Renal cortex interstitium (tissue), 11 donors: ENCODE measurements at regions not wholly inside any gene's neighbourhood (a gene's known extent, or its start where the extent isn't known, plus 50 kb on each side); places are given as distances from the start of the nearest gene placed in this dataset.

Experiments
- DNase-seq, 11 donors: peaks; one replicate each; pipeline ENCODE4 v3.0.0-alpha.2; 2013; ENCODE audit warnings: low read depth in 9 of 11, low spot score in 4 of 11; ENCODE audit errors: extremely low read depth in 1 of 11

DNA sequence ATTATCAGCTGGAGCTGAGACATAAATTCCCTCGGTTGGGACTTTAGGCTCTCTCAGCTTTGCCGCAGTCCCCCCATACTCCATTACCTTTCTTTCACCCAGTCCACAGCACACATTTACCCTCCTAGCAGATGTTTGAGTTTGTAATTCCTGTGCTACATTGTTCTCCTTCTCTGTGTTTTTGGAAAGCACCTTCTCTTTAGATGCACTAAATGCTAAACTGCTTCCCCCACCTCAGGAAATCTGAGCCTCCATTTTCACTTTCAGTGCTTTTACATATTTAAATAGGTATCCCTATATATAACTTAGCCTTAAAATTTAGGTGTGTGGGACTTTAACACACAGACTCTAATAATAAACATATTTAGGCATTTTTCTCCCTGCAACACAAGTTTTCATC is 356.9 kb downstream of the NFIB start:
- no peak for DNase-seq

DNA sequence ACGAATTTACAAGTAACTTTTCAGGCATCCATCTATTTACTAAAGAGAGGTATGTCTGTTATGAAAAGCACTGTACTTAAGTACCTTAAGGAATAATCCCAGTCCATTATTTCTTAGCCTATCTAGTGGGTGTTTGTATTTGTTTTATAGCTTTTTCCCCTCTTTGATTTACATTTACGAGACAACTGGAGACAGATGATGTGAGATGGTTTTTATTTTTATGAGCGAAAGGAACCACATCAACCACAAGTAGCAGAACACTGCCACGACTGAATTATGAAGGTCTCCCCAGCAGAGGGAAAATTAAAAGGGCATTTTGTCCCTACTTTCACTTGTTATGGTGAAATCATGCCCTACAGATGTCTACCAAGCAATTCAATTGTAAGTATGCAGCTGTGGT is 357.8 kb downstream of the NFIB start:
- DNase-seq, result no peak

DNA sequence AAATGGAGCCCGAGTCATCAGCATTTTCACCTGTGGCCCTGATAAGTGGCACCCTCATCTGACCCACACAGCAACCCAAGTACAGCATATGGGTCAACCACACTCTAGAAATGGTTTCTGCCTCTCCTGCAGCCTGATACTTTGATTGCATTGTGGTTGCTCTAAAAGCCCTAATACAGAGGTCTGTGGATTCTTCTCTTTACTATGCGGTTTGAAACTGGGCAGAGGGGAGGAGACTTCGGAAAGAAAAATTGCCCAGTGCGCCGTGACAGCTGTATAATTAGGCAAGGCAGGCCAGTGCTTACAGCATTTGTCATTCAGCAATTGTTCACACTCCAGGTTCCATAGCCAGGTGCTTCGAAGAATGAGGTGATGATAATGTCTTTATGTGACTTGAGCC is 361.0 kb downstream of the NFIB start:
- no peak for DNase-seq

DNA sequence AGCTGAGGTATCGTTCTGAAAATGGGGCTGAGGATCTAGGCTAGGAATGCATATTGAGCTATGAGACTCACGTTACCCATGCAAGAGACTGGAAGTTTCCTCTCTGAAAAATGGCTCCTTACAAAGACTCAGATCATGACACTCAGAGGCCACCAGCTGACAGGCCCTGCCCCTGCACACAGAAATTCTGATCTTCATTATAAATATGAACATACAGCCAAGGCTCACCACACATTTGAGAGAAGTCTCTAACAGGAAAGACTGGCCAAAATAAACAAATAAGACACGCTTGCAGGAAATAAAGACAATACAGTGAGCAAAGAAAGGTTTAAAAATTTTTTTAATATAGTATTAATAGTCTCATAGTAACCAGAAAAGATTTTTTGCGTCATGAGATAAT is 365.9 kb downstream of the NFIB start:
- DNase-seq, result no peak

DNA sequence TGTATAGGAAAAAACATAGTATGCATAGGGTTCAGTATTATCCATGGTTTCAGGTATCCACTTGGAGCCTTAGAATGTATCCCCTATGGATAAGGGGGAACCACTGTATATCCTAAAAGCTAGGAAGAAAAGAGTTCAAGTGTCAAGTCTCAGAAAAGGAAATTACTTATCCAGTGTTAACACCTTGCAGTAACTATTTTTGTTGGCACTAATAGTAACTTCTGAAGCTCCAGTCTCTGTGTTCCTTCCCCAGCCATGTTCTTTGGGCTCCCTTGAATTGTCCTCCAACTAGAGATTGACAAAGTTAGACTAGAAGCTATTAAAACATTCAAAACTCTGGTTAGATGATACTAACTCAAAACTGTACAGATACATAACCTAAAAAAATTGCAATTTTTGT is 370.8 kb downstream of the NFIB start:
- DNase-seq, result no peak

DNA sequence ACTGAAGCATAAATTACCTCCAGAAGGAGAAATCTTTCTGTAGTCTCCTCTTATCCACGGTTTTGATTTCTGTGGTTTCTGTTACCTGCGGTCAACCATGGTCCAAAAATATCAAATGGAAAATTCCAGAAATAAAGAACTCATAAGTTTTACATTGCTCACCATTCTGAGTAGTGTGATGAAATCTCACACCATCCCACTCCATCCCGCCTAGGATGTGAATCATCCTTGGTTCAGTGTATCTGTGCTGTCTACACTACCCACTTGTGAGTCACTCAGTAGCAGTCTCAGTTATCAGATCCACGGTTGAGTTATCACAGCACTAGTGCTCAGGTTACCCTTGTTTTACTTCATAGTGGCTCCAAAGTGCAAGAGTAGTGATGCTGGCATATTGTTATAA is 371.2 kb downstream of the NFIB start:
- DNase-seq, result no peak

DNA sequence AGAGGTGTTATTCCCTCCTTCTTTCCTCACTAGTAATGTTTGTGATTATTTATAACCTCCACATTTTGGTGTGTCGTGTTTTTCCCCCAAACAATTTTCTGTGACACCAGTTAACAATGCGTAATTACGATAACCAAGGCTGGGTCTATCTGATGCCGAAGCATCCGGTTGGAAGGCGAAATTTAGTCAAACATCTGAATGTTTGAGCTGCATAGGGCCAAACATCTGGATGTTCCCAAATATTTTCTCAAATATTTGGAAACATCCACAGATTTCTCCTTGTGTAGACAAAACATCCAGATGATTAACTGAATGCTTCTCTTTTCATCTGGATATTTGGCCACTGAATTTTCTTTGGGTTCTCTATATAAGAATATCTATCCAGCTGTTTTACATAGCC is 371.7 kb downstream of the NFIB start:
- no peak for DNase-seq

DNA sequence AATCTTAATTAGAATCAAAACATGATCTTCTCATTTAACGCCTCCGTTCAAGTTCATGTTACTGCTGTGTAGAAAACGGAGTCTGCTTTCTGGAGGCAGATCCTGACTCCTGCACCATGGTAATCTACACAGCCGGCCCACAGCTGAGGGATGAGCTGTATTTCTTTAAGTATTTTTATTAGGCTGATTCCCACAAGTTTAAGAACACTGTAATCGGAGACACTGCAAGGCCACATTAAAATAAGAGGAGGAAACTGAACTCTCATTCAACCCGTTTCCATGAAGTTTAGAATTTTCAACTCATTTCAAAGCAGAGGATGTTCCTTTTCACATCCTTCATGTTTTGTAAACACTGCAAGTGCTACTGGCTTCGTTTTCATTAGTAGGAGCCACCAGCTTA is 372.2 kb downstream of the NFIB start:
- peak in 6 of 11 donors; percentile 23 to 57 (median 39) for DNase-seq

DNA sequence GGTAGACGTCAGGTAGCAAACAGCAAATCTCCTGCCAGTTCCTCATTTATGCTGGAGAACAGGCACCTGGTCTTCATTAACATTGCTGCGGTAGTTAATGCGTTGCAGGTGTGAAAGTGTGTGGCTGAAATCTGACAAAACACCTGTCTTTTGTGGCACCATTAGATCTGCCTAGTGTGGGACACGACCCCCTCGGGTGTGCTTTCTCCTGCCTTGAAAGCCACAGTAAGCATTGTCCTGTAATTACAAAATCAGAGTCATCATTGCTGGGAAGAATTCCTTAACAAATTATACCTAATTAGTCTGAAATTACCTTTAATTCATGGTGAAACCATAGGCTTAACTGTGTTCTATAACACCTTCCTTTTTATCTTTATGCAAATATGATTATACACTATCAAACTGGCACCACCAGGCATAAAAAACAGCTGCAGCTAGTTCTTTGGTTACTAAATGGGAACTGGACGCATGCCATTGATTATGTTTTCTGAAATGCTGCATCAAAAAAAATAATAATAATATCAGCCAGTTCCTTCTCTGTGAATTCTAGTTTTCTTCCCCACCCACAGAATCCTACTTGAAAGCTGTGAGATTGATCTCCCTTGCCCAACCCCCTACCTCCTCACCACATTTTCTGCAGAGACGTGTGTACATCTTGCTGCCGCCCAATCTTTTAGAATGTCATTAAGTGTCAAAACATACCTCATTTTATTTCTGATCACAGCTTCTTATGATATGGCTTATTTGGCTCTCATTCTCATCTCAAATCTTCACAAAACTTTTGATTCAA is 374.0 kb downstream of the NFIB start:
- no peak for DNase-seq

DNA sequence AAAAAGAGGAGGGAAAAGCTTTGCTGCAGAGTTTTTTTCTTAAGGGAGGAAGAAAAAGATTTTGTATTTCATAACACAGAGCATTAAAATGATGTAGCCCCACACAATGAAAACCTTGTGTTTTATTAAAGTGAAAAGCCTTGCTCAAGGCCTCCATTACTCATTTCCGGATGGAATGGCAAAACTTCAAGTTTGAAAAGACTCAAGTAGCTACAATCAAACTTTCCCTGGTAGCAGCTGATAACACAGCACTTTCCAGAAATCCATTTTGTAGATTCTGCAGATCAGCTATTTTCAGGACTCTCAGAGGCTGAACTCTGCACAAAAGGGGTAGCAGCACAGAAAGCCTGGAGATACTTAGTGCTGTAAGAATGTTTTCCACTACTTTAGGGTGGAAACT is 374.8 kb downstream of the NFIB start:
- no peak for DNase-seq

DNA sequence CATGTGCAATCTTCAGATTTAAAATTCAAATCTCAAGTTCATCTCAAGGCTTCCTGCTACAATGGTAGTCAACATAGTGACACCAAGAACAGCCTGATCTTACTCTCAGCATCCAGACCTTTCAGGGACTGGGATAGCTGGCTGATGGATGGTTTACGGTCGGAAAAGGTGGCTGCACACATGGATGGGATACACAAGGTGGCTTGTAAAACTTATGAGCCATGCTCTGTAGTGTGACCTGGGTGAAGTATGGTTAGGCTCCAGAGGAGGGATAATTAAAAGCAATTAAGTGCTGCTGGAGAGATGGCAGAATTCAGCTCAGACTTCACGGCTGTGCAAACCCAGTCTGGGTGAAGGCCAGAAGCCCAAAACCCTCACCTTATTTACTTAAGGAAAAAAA is 379.5 kb downstream of the NFIB start:
- DNase-seq, result peak in 8 of 11 donors; percentile 17 to 65 (median 40)

DNA sequence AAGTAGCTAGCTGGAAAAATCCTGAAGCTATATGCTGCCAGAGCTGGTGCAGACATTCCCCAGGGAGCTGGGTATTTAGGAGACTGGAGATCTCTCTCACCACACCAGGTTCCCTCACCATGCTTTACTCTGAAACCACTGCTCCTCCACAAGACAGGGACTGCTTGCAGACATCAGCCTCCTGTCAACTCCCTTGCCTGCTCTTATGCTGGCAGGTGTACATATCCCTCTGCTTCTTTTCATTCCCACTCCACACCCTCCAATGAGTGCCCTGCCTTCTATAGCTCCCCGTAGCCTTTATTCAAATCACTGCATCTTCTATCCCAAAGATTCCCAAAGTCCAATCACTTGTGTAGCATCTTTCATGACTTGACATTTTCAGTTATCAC is 380.7 kb downstream of the NFIB start:
- DNase-seq, result no peak

DNA sequence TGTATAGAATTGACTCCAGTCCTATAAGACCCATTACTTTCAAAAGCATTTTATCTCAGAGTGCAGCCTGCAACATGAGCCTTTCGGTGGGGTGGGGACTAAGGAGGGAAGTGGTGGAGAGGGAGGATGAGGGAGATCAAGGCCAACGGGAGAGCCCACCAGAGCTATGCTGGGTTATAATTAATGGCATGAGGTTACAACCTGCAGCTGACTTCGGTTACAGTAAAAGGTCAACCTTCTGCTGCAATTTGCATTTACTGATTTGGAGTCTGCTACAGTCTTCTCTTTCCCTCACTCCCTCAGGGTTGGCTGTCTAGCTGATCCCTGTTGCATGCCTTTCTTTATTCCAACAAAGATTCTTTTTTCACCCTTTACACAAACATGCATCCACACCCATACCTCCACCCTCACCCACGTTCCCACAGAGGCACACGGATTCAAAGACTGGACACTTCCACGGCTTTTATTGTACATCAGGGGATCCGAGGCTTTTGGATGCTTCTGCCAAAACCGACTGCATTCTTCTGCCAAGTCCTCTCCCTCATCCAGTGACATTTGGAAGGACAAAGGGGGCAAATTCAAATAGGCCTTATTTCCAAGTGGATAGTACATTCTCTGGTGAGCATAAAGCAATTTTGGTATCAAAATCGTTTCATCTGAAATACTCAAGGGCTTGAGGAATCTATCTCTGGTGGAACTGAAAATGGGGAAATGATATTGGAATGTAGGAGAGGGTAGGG is 381.2 kb downstream of the NFIB start:
- peak in 1 of 11 donors; percentile 8 for DNase-seq

DNA sequence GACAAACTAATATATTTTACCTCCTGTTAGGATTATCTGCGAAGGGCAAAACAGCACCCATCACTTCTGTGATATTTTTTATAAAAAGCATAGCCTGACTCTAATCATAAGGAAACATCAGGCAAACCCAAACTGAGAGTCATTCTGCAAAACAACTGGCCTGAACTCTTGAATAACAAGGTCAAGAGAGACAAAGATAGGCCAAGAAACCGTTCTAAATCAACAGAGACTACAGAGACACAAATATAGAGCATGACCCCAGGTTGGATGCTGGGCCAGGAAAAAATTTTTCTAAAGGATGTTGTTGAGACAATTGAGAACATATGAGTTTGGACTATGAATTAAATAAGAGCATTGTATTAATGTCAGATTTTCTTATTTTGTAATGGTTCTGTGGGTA is 384.9 kb downstream of the NFIB start:
- no peak for DNase-seq

DNA sequence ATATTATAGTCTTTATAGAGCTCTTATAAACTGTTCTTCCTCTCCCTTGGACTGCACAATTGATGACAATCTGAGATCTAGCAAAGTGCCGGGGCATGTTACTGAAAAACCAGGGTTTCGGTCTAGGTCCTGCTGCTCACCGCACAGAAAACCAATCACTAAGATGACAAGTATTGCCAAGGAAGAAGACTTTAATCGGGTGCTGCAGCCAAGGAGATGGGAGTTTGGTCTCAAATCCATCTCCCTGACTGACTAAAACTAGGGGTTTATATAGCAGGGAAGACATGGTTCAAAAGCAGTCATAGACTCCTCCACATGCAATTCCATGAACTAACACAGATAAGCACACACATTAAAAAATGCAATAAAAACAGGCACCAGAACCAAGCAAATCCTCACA is 390.6 kb downstream of the NFIB start:
- DNase-seq, result no peak

DNA sequence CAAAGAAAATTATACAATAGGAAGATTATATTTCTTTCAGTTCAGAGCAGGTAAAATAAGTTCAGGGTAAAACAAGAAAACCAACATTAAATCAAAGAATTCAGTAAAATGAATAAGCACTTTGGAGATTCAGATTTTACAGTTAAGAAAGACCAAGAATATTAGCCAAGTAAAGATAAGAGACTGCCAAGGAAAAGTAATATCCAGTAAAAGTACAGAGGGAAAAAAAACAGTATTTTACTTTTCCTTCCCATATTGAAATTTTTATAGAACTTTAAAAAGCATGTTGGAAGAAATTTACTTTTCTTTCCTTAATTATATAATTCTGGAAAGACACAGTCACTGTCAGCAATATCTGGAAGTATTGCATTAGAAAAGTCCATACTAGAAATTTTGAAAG is 393.4 kb downstream of the NFIB start:
- DNase-seq, result no peak

DNA sequence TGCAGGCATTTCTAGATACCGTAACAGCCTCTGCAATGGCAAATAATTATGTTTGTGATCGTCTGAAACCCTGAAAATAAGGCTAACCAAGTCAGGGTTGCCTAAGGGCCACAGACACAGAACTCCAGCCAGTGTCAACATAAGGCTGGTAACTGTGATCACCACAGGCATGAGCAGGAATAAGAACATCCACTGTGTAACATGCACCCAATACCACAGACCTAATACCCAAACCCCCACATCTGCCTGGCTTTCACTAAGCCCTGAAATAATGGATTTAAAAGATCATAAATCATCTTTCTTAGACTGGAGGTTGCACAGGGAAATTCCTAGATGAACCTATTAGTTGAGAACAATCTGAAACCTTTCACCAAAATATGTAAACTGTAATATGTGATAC is 394.5 kb downstream of the NFIB start:
- DNase-seq, result no peak

DNA sequence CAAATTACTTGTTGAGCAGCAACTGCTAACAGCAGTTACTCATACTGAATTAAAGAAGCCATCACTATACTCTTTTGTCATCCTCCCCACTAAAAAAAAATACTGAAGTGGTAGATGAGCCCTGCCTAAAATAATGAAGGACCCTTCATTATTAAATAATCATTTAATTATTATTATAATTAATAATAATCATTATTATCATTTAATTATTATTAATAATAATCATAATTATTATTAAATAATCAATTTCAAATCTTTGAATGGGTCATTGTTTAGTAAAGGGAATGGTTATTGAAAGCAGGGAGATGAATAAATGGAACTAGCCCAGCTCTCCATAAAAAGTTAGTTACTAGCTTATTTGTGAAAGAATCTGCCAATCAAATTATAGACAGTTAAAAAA is 396.4 kb downstream of the NFIB start:
- no peak for DNase-seq

DNA sequence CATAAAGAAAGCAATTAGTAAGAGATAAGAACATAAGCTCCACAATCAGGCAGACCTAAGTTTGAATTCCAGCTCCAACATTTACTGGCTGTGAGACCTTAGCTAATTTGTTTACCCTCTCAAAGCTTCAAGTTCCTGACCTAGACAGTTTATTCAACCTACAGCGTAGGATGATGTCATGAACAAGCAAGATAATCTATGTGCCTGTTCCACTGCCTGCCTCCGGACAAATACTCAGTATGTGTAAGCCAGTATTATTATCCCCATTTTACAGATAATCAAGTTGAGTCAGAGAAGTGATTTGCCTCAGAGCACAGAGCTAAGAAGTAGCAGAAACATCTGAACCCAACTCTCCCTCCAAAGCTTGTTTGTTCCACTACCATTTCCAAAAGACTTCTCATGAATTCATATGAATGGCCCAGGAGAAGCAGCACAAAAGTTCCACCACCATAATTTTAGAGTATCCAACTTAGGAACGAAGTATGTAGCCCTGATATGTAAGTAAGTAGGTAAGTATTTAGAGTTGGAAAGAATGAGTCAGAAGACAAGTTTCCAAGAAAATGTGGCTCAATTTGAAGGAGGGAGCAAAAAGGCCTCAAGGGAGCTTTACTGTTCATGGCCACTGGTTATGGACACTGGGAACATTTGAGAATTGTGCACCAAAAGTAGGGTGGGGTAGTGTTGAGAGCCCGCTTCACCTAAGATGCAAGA is 398.2 kb downstream of the NFIB start:
- no peak for DNase-seq

DNA sequence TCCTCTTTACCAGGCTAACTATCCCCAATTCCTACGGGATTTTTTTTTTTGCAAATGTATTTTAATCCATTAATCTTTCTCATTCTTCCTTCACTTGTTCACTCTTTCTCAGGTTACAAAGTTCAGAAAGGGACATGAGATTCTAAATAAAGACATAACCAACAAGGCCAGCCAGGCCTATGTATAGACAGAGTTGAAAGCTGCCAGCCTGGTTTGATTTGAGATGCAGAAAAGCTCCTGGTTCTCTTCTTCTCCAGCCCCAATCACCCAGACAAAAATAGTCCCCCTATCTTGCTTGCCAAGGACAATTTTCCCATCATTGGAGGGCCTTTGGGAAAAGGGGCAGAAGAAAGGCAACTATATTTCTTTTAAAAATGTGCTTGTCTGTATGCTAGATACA is 398.8 kb downstream of the NFIB start:
- DNase-seq, result no peak
